ENCODE measurements at regions not wholly inside any gene's neighbourhood (a gene's known extent, or its start where the extent isn't known, plus 50 kb on each side); places are given as distances from the start of the nearest gene placed in this dataset.
A peak's percentile ranks its signal among the peaks of the same experiment; 100 is the strongest.

DNA sequence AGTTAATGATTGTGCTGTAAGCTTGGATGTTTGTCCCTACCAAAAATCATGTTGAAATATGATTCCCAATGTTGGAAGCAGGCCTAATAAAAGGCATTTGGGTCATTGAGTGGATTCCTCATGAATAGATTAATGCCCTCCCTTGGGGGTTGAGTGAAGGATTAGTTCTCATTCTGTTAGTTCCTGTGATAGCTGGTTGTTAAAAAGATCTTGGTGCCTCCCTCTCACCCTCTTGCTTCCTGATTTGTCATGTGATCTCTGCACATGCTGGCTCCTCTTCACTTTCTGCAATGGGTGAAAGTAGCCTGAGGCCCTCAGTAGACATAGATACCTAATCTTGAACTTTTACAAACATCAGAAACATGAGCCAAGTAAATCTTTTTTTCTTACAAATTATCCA is 115.6 kb upstream of the HCRTR2 start:
- Histone ChIP-seq H3K79me2 (ENCODE audit: insufficient read depth, low read length) (no peaks in the 10 kb centered on the region), H3K4me3 (ENCODE audit: insufficient read depth, low read length, poor library complexity, severe bottlenecking) (no peak overlapping the region), H2AFZ (ENCODE audit: low read depth, low read length, severe bottlenecking) (no peak overlapping the region), H3K9ac (ENCODE audit: low read length) (no peak overlapping the region), H3F3A (ENCODE audit: insufficient read depth) (no peaks in the 10 kb centered on the region), H3K36me3 (ENCODE audit: low read length) (no peaks in the 10 kb centered on the region), H3K9me2 (replicated peaks; ENCODE audit: insufficient read depth, low read length) (no peaks in the 10 kb centered on the region), H4K20me1 (ENCODE audit: low read depth, low read length) (0 out of 2 replicates have a peak, but pooled peaks cover 3% of the 10 kb centered on the region), H3K9me3 (ENCODE audit: insufficient read depth, low read length) (no peaks in the 10 kb centered on the region), H3K27me3 (ENCODE audit: low read length) (no peaks in the 10 kb centered on the region), H3K27ac (ENCODE audit: low read depth, low read length) (no peak overlapping the region), H3K4me2 (ENCODE audit: low read depth, low read length, poor library complexity, severe bottlenecking) (no peak overlapping the region)
- TF ChIP-seq EZH2phosphoT487 (conservative IDR thresholded peaks at IDR 0.05; ENCODE audit: low read length) = no peak
- TF ChIP-seq, protein P1, sequence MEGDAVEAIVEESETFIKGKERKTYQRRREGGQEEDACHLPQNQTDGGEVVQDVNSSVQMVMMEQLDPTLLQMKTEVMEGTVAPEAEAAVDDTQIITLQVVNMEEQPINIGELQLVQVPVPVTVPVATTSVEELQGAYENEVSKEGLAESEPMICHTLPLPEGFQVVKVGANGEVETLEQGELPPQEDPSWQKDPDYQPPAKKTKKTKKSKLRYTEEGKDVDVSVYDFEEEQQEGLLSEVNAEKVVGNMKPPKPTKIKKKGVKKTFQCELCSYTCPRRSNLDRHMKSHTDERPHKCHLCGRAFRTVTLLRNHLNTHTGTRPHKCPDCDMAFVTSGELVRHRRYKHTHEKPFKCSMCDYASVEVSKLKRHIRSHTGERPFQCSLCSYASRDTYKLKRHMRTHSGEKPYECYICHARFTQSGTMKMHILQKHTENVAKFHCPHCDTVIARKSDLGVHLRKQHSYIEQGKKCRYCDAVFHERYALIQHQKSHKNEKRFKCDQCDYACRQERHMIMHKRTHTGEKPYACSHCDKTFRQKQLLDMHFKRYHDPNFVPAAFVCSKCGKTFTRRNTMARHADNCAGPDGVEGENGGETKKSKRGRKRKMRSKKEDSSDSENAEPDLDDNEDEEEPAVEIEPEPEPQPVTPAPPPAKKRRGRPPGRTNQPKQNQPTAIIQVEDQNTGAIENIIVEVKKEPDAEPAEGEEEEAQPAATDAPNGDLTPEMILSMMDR (IDR thresholded peaks at IDR 0.05; ENCODE audit: insufficient read depth, low read length, poor library complexity, severe bottlenecking) = no peak

DNA sequence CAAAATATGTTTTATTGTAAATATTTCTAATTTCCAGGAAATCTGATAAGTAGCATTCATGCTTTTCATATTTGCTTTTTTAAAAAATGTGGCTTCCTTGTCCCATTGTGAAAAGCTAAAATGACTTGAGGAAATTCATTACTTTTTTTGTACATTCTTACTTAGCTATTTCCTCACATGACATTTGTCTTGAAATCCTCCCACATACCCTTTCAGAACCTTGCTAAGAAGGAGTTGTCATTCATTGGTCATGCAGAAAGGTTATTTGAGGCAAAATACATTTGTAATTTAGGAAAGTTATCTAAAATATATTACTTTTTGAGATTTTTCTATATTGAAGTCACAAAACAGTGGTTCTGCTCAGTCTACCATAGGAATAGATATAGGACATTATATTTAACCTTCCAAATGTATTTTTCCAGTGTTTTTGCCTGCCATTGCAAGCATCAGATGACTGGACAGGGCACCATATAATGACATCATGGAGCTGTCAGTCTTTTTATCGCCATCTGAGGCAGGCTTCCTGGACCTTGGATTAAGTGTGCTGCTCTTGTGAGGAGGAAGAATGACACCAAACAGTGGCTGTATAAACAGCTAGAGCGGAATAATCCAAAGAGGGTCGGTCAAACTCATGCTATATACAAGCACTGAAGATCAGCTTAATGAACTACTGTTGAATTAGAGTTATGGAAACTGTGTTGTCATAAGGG is 109.4 kb upstream of the HCRTR2 start:
- H3K27me3 ChIP-seq (ENCODE audit: low read length) = no peaks in the 10 kb centered on the region
- H3K4me2 ChIP-seq (ENCODE audit: low read depth, low read length, poor library complexity, severe bottlenecking) = no peak overlapping the region
- no peak for TF ChIP-seq EZH2phosphoT487 (conservative IDR thresholded peaks at IDR 0.05; ENCODE audit: low read length)
- TF ChIP-seq, protein P1 (IDR thresholded peaks at IDR 0.05; ENCODE audit: insufficient read depth, low read length, poor library complexity, severe bottlenecking) = no peak
- no peaks in the 10 kb centered on the region for H3K9me2 ChIP-seq (replicated peaks; ENCODE audit: insufficient read depth, low read length)
- no peaks in the 10 kb centered on the region for H4K20me1 ChIP-seq (ENCODE audit: low read depth, low read length)
- H3K9ac ChIP-seq (ENCODE audit: low read length) = no peak overlapping the region
- H3K27ac ChIP-seq (ENCODE audit: low read depth, low read length) = no peak overlapping the region
- no peaks in the 10 kb centered on the region for H3K79me2 ChIP-seq (ENCODE audit: insufficient read depth, low read length)
- no peak overlapping the region for H3K4me3 ChIP-seq (ENCODE audit: insufficient read depth, low read length, poor library complexity, severe bottlenecking)
- no peaks in the 10 kb centered on the region for H3F3A ChIP-seq (ENCODE audit: insufficient read depth)
- no peaks in the 10 kb centered on the region for H3K9me3 ChIP-seq (ENCODE audit: insufficient read depth, low read length)
- no peak overlapping the region for H2AFZ ChIP-seq (ENCODE audit: low read depth, low read length, severe bottlenecking)
- no peaks in the 10 kb centered on the region for H3K36me3 ChIP-seq (ENCODE audit: low read length)

DNA sequence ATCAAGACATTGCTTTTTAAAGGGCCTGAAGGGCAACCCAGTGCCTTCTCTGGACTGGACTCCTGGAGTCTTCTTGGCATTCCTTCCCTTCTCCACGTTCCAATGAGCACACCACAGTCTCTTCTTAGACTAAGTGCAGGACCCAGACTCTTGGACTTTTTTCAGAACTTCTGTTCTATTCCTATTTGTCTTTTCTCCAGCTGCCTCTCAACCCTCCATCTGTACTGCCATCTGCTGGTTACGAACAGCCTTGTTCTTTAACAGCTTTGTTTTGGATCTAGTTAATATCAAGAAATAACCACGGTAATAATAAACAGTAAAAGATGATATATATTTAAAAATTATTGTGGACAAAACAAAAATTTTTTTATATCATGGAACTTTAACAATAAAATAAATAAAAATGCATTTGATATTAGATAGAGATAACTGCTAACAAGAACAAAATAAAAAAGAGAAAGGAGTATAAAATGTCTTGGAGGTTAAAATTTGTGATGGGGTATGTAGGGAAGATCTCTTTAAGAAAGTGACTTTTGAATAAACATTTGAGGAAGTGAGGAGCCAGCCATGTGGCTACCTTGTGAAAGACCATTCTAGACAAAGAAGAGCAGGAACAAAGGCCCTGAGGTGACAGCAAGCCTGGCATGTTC is 105.1 kb upstream of the HCRTR2 start:
- H3K9me2 ChIP-seq (replicated peaks; ENCODE audit: insufficient read depth, low read length) = no peaks in the 10 kb centered on the region
- TF ChIP-seq EZH2phosphoT487 (conservative IDR thresholded peaks at IDR 0.05; ENCODE audit: low read length) = no peak
- TF ChIP-seq, protein P1 (IDR thresholded peaks at IDR 0.05; ENCODE audit: insufficient read depth, low read length, poor library complexity, severe bottlenecking) = peak; percentile 92
- H3K4me3 ChIP-seq (ENCODE audit: insufficient read depth, low read length, poor library complexity, severe bottlenecking) = no peak overlapping the region
- no peaks in the 10 kb centered on the region for H3F3A ChIP-seq (ENCODE audit: insufficient read depth)
- no peaks in the 10 kb centered on the region for H3K27me3 ChIP-seq (ENCODE audit: low read length)
- H3K9me3 ChIP-seq (ENCODE audit: insufficient read depth, low read length) = no peaks in the 10 kb centered on the region
- H3K27ac ChIP-seq (ENCODE audit: low read depth, low read length) = no peak overlapping the region
- no peak overlapping the region for H2AFZ ChIP-seq (ENCODE audit: low read depth, low read length, severe bottlenecking)
- H3K9ac ChIP-seq (ENCODE audit: low read length) = no peak overlapping the region
- no peaks in the 10 kb centered on the region for H4K20me1 ChIP-seq (ENCODE audit: low read depth, low read length)
- H3K4me2 ChIP-seq (ENCODE audit: low read depth, low read length, poor library complexity, severe bottlenecking) = no peak overlapping the region
- no peaks in the 10 kb centered on the region for H3K36me3 ChIP-seq (ENCODE audit: low read length)
- H3K79me2 ChIP-seq (ENCODE audit: insufficient read depth, low read length) = no peaks in the 10 kb centered on the region
